ENCODE measurements at regions not wholly inside any gene's neighbourhood (a gene's known extent, or its start where the extent isn't known, plus 50 kb on each side); places are given as distances from the start of the nearest gene placed in this dataset.

DNA sequence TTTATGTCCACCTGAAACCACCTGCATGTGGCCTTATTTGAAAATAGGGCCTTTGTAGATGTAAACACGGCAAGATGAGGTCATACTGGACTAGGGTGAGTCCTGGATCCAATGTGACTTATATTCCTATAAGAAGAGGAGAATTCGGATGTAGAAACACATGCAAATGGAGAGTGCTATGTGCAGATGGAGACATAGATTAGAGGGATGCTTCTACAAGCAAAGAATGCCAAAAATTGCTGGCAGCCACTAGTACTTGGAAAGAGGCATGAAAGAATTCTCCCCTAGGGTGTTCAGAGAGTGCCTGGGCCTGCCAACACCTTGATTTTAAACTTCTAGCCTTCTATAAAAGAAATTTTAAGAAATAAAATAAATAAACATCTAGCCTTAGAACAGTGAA is 226.1 kb downstream of the RFC3 start:
- TF ChIP-seq, protein P1, sequence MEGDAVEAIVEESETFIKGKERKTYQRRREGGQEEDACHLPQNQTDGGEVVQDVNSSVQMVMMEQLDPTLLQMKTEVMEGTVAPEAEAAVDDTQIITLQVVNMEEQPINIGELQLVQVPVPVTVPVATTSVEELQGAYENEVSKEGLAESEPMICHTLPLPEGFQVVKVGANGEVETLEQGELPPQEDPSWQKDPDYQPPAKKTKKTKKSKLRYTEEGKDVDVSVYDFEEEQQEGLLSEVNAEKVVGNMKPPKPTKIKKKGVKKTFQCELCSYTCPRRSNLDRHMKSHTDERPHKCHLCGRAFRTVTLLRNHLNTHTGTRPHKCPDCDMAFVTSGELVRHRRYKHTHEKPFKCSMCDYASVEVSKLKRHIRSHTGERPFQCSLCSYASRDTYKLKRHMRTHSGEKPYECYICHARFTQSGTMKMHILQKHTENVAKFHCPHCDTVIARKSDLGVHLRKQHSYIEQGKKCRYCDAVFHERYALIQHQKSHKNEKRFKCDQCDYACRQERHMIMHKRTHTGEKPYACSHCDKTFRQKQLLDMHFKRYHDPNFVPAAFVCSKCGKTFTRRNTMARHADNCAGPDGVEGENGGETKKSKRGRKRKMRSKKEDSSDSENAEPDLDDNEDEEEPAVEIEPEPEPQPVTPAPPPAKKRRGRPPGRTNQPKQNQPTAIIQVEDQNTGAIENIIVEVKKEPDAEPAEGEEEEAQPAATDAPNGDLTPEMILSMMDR (IDR thresholded peaks at IDR 0.05), result no peak
- TF ChIP-seq POLR2A (IDR thresholded peaks at IDR 0.05), result no peak

Data from Peyer's patch (tissue), 4 donors.